Middle frontal gyrus (tissue), 1 donor: ENCODE measurements at regions not wholly inside any gene's neighbourhood (a gene's known extent, or its start where the extent isn't known, plus 50 kb on each side); places are given as distances from the start of the nearest gene placed in this dataset.
"Not testable (repeated sequence)": the region's sequence is repeated elsewhere in the genome, so short reads cannot be mapped to it uniquely, and the experiment has no call there.

Experiments used
- DNase-seq: peaks from one replicate; pipeline ENCODE4 v3.0.0-alpha.2; 2015; ENCODE audit warnings: low spot score; ENCODE audit errors: extremely low spot score

DNA sequence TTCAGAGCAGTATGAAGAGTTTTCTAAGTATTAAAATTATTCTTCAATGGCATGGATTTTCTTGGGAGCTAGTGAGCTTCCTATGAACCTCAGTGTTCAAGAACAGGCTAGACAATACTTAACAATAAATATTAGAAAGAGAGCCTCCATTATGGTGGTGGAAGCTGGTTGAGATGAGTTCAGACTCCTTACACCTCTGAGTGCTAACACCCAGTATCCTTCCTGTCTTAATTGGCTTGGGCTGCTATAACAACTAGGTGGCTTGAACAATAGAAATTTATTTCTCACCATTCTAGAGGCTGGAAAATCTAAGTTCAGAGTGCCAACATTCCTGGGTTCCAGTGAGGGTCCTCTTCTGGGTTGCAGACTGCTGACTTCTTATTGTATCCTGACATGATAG is 369.4 kb upstream of the HNRNPA3 start:
- DNase-seq = no peak

DNA sequence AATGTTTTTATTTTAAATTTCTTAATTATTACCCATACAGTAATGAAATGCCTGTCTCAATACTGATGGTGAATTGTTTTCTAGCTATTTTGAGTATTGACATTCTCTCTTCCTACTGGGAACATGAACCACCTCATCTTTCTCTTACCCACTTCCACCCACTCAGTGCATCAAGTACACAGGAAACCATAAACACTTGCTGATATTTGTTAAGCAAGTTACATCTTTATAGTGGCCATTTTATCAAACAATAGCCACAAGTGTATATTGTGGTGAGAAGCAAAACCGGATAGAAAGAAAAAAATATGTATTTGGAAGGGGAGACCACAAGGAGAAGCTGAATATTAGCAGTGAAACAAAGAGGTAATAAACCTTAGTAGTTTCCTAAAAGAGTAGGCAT is 368.1 kb upstream of the HNRNPA3 start:
- no peak for DNase-seq

DNA sequence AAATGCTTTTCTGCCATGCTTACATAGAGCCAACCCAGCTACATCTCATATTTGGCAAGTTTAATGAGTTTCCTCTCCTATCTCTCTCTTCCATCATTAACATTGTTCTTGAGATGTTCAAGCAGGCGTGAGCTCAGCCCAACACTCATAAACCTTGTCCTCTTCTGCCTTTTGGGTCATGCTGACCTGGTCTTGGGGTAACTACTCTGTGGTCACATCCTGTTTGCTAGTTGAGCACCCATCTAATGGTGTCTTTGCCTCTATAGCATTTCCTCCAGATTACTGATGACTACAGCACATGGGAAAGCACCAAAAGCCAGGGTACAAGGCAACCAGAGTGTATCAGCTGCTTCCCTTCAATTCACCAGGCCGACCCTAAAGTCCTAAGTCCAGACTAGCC is 366.9 kb upstream of the HNRNPA3 start:
- DNase-seq = no peak

DNA sequence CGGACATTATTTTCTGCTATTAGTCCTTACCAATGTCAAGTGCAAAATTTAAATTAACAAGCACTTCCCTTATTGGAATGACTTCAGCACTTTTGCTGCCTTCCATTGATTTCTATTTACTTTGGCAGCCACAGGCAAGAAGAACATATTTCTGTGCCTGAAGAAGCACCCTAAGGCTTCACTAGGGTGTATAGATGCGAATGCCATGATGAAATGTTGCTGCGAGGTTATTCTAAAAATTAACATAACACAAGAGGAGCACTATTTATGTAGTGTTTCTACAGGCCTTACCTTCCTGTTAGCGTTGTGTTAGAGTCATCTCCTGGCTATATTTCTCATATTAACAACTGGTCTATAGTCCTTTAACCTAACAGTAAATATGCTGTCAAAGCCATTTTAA is 365.0 kb upstream of the HNRNPA3 start:
- no peak for DNase-seq

DNA sequence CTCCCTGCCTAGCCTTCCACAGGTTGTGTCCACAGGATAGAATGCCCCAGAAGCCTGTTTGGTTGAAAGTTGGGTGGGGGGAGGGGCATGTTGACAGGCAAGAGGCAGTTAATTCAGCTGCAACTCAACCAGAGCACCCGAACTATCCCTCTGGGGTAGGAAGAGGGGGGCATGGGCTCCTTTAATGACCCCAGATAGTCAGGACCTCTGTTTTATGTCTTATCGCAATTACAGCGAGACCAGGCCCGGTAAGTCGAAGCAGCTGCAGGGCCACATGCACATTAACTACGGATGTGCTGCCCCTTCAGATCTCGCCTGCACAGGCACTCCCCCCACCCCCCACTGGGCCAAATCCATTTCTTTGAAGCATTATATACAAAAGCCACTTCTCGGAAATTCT is 363.8 kb upstream of the HNRNPA3 start:
- no peak for DNase-seq

DNA sequence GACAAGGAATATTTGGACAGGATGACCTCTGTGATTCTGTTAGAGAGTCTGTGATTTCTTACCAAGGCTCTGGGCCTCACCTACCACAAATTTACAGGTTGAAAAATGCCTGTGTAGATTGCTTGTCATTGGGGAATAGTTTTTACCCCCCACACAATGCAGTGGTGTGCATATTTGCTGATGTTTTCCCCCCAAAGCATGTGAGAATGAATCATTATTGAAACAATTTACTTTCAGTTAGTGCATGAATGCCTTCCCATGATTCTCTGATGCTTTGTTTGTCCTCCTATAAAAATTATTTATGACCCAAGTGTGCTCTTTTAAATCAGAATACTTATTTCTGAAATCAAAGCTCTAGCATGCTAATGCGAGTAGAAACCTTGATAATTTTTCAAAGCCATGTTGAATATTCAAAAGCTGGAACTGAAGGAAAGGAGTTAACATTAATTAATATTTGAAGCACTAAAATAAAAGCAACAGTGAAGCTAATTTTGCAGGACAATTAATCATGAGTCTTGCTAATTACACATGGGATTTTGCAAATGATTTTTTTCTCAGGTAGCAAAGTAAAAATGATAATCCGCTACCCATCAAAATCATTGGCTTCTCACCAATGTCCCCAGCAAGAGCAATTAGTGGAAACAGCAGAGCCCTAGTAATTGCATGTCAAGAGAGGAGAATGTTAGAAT is 361.2 kb upstream of the HNRNPA3 start:
- DNase-seq = no peak

DNA sequence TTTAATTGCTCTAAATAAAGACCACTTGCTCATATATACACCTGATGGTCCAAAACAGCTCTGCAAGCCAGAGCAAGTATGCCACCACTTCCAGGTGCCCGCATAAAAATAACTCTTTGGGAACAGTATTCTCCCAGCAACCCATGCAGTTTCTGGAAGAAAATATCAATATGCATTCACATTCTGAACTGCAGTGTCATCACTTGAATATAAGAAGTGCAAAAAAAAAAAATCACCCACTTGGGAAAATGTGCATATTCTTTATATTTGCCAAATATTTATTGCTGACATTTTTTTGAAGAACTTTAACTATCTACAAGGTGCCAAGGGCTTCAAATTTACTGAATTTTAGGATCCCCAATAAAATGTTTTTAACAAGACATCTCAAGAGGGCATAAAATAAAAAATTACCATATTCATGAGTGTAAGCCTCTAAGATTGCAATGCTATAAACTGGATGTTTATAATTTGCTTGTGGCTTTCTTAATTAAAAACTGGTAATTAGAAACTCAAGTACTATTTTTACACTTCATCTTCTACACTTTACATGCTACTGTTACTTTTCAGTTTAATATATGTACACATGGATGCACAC is 360.6 kb upstream of the HNRNPA3 start:
- no peak for DNase-seq

DNA sequence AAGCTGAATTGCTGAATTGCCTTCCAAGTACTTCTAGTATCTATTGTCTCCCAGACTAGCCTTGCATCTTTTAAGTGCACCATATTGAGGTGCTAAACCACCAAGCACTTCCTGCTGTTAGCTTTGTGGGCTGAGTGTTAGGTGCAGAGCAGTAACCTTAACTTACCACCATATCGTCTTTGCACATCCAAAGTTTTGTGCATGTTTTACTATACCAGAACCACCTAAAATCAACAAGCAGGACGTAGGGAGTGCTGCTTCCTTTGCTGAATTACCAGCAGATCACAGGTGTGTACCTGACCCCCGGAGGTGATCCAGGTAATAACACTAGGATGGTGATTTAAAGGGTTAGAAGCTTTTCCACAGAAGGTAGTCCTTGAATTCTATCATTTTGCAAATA is 359.9 kb upstream of the HNRNPA3 start:
- DNase-seq = no peak

DNA sequence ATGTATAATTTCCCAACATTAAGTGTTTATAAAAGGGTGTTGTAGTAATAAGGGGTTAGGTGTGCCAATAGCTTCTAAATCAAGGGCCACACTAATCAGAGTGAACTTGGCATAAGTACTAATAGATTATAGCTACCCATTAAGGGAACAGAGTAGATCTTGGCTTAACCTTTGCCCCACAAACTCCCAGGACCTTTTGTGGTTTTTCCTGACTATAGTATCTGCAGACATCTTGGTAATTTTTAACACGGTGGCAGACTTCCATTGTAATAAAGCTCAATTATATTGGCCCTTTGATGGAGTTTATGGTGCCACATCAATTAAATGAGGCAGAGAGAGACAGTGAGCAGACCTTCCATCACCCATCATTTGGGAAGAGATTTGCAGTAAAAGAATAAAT is 358.5 kb upstream of the HNRNPA3 start:
- no peak for DNase-seq

DNA sequence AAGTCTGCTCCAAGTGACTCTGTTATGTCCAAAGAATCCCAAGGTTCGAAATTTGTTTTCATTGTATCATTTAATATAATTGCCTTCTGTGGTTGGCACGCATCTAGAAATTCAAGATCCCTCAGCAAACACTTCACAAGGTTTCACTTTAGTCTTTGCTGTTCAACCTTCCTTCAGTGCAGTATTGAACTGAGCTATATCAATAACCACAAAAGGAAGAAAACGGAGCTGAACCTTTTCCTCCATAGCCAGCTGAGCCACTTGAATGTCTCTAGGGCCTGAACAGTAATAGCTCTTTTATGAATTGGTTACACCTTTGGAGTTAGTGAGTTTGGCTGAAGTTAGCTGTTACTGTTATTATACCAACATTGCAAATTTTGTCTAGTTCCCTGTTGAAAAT is 357.7 kb upstream of the HNRNPA3 start:
- DNase-seq = no peak

DNA sequence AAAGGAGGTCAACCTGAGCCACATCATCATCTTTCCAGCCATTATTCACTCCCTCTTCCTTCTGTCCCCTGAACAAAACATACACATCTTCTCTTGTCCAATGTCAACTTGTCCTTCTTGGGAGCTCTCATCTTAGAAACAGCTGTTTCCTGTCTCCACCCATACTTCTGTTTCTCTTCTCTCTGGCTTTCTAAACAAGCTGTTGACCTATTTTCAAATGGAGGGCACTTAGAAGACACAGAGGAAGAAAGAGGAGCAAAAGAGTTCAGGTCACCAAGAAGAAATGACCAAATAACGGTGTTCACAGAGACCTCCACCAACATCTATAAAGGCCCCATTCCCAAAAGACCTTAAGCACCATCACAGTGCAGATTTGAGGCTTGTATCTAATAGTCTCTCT is 355.9 kb upstream of the HNRNPA3 start:
- DNase-seq = no peak

DNA sequence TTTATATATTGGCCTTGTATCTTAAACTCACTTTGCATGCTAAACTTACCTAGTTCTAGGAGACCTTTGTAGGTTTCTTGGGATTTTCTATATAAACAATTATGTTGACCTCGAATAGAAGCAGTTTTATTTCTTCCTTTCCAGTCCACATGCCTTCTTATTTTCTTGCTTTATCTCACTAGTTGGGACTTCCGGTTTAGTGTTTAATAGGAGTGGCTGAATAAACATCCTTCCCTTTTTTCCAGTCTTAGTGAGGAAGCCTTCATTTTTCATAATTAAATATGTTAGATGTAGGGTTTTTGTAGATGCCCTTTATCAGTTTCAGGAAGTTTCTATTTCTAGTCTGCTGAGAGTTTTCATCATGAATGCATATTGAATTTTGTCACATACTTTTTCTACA is 347.3 kb upstream of the HNRNPA3 start:
- no peak for DNase-seq

DNA sequence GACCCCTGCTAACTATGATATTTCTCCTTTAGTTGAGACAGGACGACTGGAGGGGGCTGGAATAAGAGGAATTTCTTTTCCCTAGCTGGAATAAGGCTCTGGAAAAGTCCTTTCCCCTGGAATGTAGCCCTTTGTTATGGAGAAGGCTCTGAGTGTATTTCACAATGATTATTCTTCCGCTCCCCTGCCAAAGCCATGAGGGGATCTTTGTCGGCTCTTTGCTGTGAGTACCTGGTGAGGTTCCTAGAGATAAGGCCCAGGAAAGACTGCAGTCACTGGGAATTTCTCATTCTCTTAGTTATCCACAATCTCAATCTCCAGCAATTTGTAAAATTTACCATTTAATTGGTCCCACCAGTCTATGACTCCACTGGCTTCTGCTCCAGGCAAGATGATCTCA is 340.2 kb upstream of the HNRNPA3 start:
- DNase-seq = no peak

DNA sequence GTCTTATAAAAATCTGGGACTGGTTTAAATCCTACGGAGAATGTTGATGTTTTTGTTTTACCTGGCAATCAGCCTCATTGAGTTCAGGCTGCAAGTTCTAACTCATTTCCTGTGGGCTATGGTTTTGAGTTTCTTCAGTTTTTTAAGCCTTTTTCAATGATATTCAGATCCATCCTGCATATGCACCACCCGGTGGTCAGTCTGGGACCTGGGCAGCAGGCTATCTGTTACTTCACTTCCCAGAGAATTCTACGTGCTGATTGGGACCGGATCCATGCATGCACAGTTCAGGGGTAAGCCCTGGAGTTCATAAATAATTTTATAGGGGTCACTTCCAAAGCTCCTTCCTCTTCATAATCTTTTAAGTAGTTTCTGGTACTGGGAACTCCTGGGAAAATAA is 339.2 kb upstream of the HNRNPA3 start:
- DNase-seq = no peak

DNA sequence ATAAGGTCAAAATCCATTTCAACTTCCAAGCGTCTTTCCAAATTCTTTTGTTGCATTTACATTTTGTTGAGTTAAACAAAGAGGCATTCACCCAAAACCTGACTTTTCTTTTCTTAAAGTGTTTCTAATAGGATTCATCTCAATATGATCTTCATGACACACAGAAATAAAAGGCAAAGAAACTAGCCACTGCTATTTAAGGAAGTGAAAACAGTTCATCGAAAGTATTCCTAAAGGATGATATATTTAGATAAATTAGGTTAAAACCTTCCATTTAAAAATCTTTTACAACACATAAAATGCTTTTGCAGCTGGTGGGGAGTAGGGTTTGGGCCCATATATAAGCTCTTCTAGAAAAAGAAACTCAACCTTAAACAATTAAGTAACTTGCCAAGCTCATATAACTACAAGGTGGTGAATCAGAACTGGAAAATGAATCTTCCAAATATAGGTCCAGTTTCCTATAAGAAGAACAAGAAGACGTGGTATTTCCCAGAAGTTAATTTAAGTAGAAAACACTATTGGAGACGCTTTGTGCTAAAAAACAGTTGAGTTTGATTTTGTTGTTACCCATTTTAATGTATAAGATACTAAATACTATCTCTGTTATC is 336.0 kb upstream of the HNRNPA3 start:
- no peak for DNase-seq

DNA sequence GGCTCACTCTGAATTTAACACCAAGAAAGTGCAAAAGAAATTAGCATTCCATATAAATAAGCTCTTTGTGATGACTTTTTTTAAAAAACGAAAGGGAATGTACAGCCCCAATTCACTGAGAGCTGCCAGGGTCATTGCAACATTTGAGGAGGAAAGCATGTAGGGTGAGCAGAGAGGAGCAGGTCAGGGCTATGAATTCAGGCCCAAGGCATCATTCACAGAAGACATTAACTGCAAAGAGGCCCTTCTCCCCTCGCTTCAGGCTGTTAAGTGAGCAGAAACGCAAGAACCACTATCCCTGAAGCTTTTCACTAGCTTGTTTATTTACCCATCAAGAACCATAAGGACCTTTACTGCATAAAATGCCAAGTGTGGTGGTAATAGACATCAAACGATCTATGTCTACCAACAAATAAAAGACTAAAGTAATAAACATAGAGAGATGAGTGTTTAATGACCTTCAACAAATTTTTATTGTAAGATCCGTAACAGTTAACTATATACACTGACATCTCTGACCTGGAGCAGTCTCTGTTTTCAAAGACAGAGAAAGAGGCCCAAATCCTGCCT is 333.1 kb upstream of the HNRNPA3 start:
- no peak for DNase-seq

DNA sequence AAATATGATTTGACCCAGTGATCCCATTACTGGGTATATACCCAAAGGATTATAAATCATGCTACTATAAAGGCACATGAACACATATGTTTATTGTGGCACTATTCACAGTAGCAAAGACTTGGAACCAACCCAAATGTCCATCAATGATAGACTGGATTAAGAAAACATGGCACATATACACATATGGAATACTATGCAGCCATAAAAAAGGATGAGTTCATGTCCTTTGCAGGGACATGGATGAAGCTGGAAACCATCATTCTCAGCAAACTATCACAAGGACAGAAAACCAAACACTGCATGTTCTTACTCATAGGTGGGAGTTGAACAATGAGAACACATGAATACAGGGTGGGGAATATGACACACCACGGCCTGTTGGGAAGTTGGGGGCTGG is 330.5 kb upstream of the HNRNPA3 start:
- DNase-seq = not testable (repeated sequence)

DNA sequence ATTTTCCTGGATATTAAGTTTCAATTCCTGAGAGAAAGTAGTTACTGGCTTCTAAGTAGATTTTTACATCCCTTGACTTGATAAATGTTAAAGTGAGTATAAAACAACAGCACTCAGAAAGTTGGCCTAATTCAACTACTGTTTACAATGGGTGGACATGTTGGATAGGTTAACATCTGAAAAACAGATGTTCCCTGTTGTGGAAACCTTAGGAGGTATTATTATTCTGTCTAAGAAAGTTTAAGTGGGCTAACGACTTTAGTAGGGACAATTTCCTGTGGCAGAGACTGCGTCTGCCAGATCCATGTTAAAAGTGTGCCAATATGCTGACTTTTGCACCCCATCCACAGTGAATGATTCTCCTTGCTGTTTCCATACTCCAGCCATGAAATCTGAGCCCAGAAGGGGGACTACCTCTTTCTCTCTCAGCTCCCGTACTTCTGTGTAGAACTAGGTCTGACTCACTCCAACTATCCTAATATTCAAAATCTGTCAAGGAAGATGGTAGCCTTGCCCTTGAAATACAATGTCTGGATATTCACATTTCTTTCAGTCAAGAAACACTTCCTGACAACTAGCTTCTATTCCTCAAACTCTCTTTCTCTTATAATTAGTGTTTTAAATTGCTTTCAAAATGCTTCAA is 327.5 kb upstream of the HNRNPA3 start:
- DNase-seq = no peak

DNA sequence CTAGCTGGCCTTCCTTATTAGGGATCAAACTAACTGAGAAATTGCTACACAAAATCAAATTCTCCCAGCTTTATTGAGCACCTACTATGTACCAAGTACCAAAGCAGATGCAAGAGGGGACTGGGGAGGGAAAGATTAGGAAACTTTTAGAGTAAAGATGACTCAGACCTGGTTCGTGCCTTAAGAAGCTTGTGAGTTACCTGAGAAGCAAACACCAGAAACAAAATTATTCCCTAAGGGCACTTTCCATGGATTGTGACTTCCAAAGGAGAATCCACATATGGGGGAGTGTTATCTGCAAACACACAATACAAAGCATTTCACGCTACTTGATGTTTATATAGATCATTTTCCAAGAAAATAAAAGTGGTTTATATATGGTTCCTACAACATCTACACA is 326.9 kb upstream of the HNRNPA3 start:
- no peak for DNase-seq

DNA sequence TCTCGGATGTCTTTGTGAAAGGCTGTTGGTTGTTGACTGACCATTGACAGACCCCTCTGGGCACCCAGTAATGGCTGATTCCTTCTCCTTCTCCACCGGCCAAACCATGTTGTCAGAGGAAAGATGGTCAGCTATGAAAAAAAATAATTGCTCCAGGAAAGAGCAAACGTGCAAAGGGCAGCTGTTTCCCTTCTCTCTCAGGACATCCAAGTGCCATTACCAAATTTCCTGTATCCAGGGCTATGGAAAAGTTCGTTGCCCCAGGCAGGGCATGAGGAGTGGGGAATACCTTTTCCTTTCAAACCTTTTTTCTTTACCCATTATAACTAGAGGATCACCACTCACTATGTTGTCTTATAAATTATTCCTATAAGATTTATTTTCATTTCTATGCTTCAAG is 321.5 kb upstream of the HNRNPA3 start:
- DNase-seq = no peak

DNA sequence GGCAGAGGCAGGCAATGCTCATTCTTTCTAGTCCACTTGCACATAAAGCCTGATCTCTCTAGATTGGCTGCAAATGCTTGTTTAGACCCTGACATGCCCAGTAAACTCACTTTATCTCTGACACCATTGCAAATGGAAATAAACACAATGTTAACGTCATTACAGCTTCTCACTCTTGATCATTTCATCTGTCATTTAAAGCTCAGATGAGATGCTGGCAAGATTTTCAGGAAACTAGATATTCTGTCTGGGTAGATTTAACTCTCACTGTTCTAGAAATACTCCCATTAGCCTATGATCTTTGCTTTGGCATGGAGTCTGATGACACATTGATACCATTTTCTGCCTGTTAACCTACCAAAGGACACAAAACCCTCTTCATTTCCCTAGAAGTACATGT is 320.7 kb upstream of the HNRNPA3 start:
- no peak for DNase-seq

DNA sequence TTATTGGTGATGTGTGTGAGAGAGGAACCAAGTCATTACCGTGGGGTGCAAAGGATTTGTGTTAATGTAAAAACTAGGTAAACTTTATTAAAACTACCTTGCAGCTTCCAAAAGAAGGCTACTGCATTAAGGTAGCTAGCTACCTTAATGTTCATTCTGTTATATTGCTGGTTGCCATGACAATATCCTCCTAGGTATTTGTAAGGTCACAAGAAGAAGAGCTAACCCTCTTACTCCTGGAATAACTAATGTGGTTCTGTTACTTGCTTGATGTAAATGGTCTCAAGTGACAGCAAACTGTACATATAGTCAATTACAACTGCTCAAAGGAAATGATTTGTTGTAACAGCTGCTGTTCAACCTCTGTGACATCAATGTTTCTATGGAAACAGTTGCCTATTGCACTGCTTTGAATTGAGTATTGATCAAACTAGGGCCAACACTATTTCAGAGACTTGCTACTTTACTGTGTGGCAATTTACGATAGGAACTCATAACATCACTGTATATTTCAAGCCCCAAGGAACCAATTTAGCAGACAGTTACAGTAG is 319.8 kb upstream of the HNRNPA3 start:
- no peak for DNase-seq
